ENCODE measurements at regions not wholly inside any gene's neighbourhood (a gene's known extent, or its start where the extent isn't known, plus 50 kb on each side); places are given as distances from the start of the nearest gene placed in this dataset.

- DNase-seq = no peak
Measured at GRCh38 chr16:85329059-85329812, 217.0 kb upstream of the CIBAR2 start.

- DNase-seq = no peak
Measured at GRCh38 chr16:85330006-85330693, 217.9 kb upstream of the CIBAR2 start.

- peak; percentile 37 for DNase-seq
Measured at GRCh38 chr16:85330694-85331188, 218.5 kb upstream of the CIBAR2 start.

- no peak for DNase-seq
Measured at GRCh38 chr16:85331688-85332087, 219.4 kb upstream of the CIBAR2 start.

GRCh38 chr16:85332175-85332574 lies 219.9 kb upstream of the CIBAR2 start:
- no peak for DNase-seq

GRCh38 chr16:85333337-85333736 lies 221.1 kb upstream of the CIBAR2 start:
- DNase-seq = no peak

- DNase-seq = no peak
Measured at GRCh38 chr16:85333744-85334640, 221.7 kb upstream of the CIBAR2 start.

- DNase-seq = no peak
Measured at GRCh38 chr16:85334718-85335583, 222.7 kb upstream of the CIBAR2 start.

- no peak for DNase-seq
Measured at GRCh38 chr16:85335584-85336491, 223.6 kb upstream of the CIBAR2 start.

GRCh38 chr16:85337910-85338637 lies 225.8 kb upstream of the CIBAR2 start:
- DNase-seq = no peak

- no peak for DNase-seq
Measured at GRCh38 chr16:85338638-85338982, 226.3 kb upstream of the CIBAR2 start.

GRCh38 chr16:85338989-85339685 lies 226.9 kb upstream of the CIBAR2 start:
- DNase-seq = no peak

- DNase-seq = no peak
Measured at GRCh38 chr16:85341972-85342695, 229.9 kb upstream of the CIBAR2 start.

- DNase-seq = no peak
Measured at GRCh38 chr16:85344502-85345128, 232.3 kb upstream of the CIBAR2 start.

- DNase-seq = no peak
Measured at GRCh38 chr16:85345129-85345639, 232.9 kb upstream of the CIBAR2 start.

GRCh38 chr16:85346404-85347212 lies 234.3 kb upstream of the CIBAR2 start:
- DNase-seq = no peak

GRCh38 chr16:85347213-85347591 lies 234.9 kb upstream of the CIBAR2 start:
- no peak for DNase-seq
